ENCODE measurements at regions not wholly inside any gene's neighbourhood (a gene's known extent, or its start where the extent isn't known, plus 50 kb on each side); places are given as distances from the start of the nearest gene placed in this dataset.

- no peak overlapping the region for H3K27ac ChIP-seq
- TF ChIP-seq ZFX (IDR thresholded peaks at IDR 0.05): no peak
- no peak for TF ChIP-seq CTCF (conservative IDR thresholded peaks at IDR 0.05)
These were observed 127.0 kb upstream of the AGAP1 start for GRCh38 chr2:235366807-235367206.

GRCh38 chr2:235371018-235371417 lies 122.8 kb upstream of the AGAP1 start:
- TF ChIP-seq ZFX (IDR thresholded peaks at IDR 0.05) (no peak), CTCF (conservative IDR thresholded peaks at IDR 0.05) (no peak)
- no peak overlapping the region for H3K27ac ChIP-seq

- H3K27ac ChIP-seq: no peak overlapping the region
- TF ChIP-seq CTCF (conservative IDR thresholded peaks at IDR 0.05) (no peak), ZFX (IDR thresholded peaks at IDR 0.05) (no peak)
These were observed 120.7 kb upstream of the AGAP1 start for GRCh38 chr2:235373171-235373570.

GRCh38 chr2:235377176-235377575 lies 116.7 kb upstream of the AGAP1 start:
- no peak overlapping the region for H3K27ac ChIP-seq
- TF ChIP-seq CTCF (conservative IDR thresholded peaks at IDR 0.05) (no peak), ZFX (IDR thresholded peaks at IDR 0.05) (no peak)

GRCh38 chr2:235378246-235378645 lies 115.6 kb upstream of the AGAP1 start:
- no peak for TF ChIP-seq ZFX (IDR thresholded peaks at IDR 0.05)
- no peak for TF ChIP-seq CTCF (conservative IDR thresholded peaks at IDR 0.05)

GRCh38 chr2:235378944-235379343 lies 114.9 kb upstream of the AGAP1 start:
- no peak overlapping the region for H3K27ac ChIP-seq
- TF ChIP-seq CTCF (conservative IDR thresholded peaks at IDR 0.05): no peak

More at GRCh38 chr2:235378246-235378645, 115.6 kb upstream of the AGAP1 start:
- no peak overlapping the region for H3K27ac ChIP-seq

GRCh38 chr2:235381261-235381912 lies 112.5 kb upstream of the AGAP1 start:
- no peak overlapping the region for H3K27ac ChIP-seq
- TF ChIP-seq ZFX (IDR thresholded peaks at IDR 0.05) (no peak), CTCF (conservative IDR thresholded peaks at IDR 0.05) (no peak)
